K562 (cell line): ENCODE measurements at regions not wholly inside any gene's neighbourhood (a gene's known extent, or its start where the extent isn't known, plus 50 kb on each side); places are given as distances from the start of the nearest gene placed in this dataset.

Source experiments
- ATAC-seq: fragments of 200-7000 bp; cut with Tn5 transposase; 3 replicates; pipeline ENCODE4 v1.9.1; 2020; ENCODE audit warnings: moderate library complexity
- BruUV-seq: library from RNA; stranded (reverse); fragments of 400-500 nt; replicated peaks from 2 replicates; lab custom pipeline; 2021; lab: Mats Ljungman, UMichigan
- CTCF ChIA-PET: fragments of 300-600 bp; formaldehyde crosslinking; extraction: SDS; loops from one replicate; lab custom pipeline; 2021; ENCODE audit warnings: low intra/inter-chr PET ratio; lab: Yijun Ruan, JAX
- POLR2A ChIA-PET: fragments of 300-600, 350-650 bp; sonication (Branson Sonifier 250); formaldehyde crosslinking; extraction: SDS; loops from one replicate; lab custom pipeline; 2021; ENCODE audit warnings: antibody characterized with exemption, inconsistent platforms; lab: Yijun Ruan, JAX
- DNase-seq, 4 experiments: peaks; one replicate each; pipeline versions ENCODE4 v3.0.0 to v3.0.0-alpha.2; 2011 to 2018; ENCODE audit warnings: low spot score in 3 of 4, mixed read lengths in 3 of 4; ENCODE audit errors: extremely low read depth in 1 of 4
- FAIRE-seq: peaks from 2 replicates; lab custom pipeline; 2011; peaks lifted over from hg19 to GRCh38; lab: Jason Lieb, UNC
- H2AFZ ChIP-seq: 2 replicates; pipeline ENCODE4 v1.6.0; 2011; ENCODE audit warnings: low read depth, low read length, control low read depth, inconsistent platforms
- H3K27ac ChIP-seq: fragments of 200-600 bp; 3 replicates; pipeline ENCODE4 v1.8.0; 2011; ENCODE audit warnings: low read depth, mild to moderate bottlenecking, control low read depth, inconsistent platforms, low read length, moderate library complexity, mixed read lengths; ENCODE audit errors: extremely low read depth
- H3K27me3 ChIP-seq, 2 experiments: fragments of 300-600 bp in 1 of 2; 2 replicates in 1 of 2; 3 replicates in 1 of 2; pipeline versions ENCODE4 v1.6.0 to v1.8.0; 2011; ENCODE audit warnings: inconsistent platforms in 2 of 2, low read length in 2 of 2, mild to moderate bottlenecking in 1 of 2, mixed read lengths in 1 of 2, moderate library complexity in 1 of 2; ENCODE audit not compliant: control insufficient read depth in 2 of 2, insufficient read depth in 2 of 2
- H3K36me3 ChIP-seq: fragments of 300-600 bp; 3 replicates; pipeline ENCODE4 v1.8.0; 2011; ENCODE audit warnings: mild to moderate bottlenecking, low read length, inconsistent platforms; ENCODE audit not compliant: control insufficient read depth, insufficient read depth
- H3K4me1 ChIP-seq, 2 experiments: fragments of 200-600 bp in 1 of 2; replicated peaks in 1 of 2; 2 replicates in 1 of 2; 3 replicates in 1 of 2; pipeline versions ENCODE4 v1.5.1 to v1.8.0; 2011; ENCODE audit warnings: inconsistent platforms in 2 of 2, low read length in 2 of 2, mild to moderate bottlenecking in 1 of 2, mixed read lengths in 1 of 2, moderate library complexity in 1 of 2; ENCODE audit not compliant: control insufficient read depth in 2 of 2, insufficient read depth in 2 of 2
- H3K4me2 ChIP-seq: 2 replicates; pipeline ENCODE4 v1.6.1; 2011; ENCODE audit warnings: low read length, control low read depth, inconsistent platforms, mixed read lengths; ENCODE audit not compliant: insufficient read depth
- H3K4me3 ChIP-seq: fragments of 200-600 bp; sonication (generic), shearing (Covaris generic); 2 replicates; pipeline ENCODE4 v1.5.1; 2016; ENCODE audit warnings: control low read depth, inconsistent platforms
- H3K79me2 ChIP-seq: fragments of 200-600 bp; 3 replicates; pipeline ENCODE4 v1.8.0; 2011; ENCODE audit warnings: low read length, inconsistent platforms; ENCODE audit not compliant: control insufficient read depth, insufficient read depth
- H3K9ac ChIP-seq, 2 experiments: 2 replicates each; pipeline versions ENCODE4 v1.6.0 to v1.6.1; 2011; ENCODE audit warnings: low read depth in 2 of 2, low read length in 2 of 2, control low read depth in 1 of 2, inconsistent platforms in 1 of 2, mild to moderate bottlenecking in 1 of 2, mixed read lengths in 1 of 2; ENCODE audit not compliant: insufficient read depth in 1 of 2
- H3K9me1 ChIP-seq: one replicate; pipeline ENCODE4 v1.6.0; 2011; ENCODE audit warnings: inconsistent platforms, mild to moderate bottlenecking, low read length, moderate library complexity; ENCODE audit not compliant: control insufficient read depth, insufficient read depth
- H3K9me3 ChIP-seq: replicated peaks from 2 replicates; pipeline ENCODE4 v1.5.1; 2011; ENCODE audit warnings: low read depth, low read length, inconsistent platforms; ENCODE audit not compliant: control insufficient read depth, insufficient read depth
- H4K20me1 ChIP-seq: replicated peaks from 2 replicates; pipeline ENCODE4 v1.6.1; 2011; ENCODE audit warnings: low read length, inconsistent platforms, mixed read lengths; ENCODE audit not compliant: control insufficient read depth, insufficient read depth
- ATF7 ChIP-seq: fragments of 450-650 bp; IDR thresholded peaks from 2 replicates; pipeline ENCODE4 v1.7.1; 2014; ENCODE audit warnings: mild to moderate bottlenecking, moderate library complexity
- MCM3 ChIP-seq: fragments of 450-650 bp; IDR thresholded peaks from 2 replicates; pipeline ENCODE4 v1.6.1; 2016
- RFX7 ChIP-seq: fragments of 250-450 bp; sonication (Bioruptor Pico); IDR thresholded peaks from 2 replicates; pipeline ENCODE4 v1.5.1; 2021; ENCODE audit warnings: mild to moderate bottlenecking
- SIN3B ChIP-seq: fragments of 450-650 bp; IDR thresholded peaks from 2 replicates; pipeline ENCODE4 v1.6.1; 2017; ENCODE audit warnings: low read depth, mild to moderate bottlenecking, moderate library complexity
- SMARCA5 ChIP-seq: fragments of 450-650 bp; IDR thresholded peaks from 2 replicates; pipeline ENCODE4 v1.6.1; 2016
- SP1 ChIP-seq: sonication (generic); formaldehyde crosslinking; IDR thresholded peaks from 2 replicates; pipeline ENCODE4 v1.8.1; 2022; ENCODE audit warnings: mild to moderate bottlenecking, missing genetic modification reagents
- STAG1 ChIP-seq: sonication (generic); formaldehyde crosslinking; IDR thresholded peaks from 2 replicates; pipeline ENCODE4 v1.5.0; 2020; ENCODE audit warnings: missing genetic modification reagents, borderline replicate concordance
- TAF15 ChIP-seq: fragments of 200-400 bp; formaldehyde crosslinking; IDR thresholded peaks from 2 replicates; pipeline ENCODE4 v1.6.1; 2017; ENCODE audit warnings: mild to moderate bottlenecking, low read depth, low read length, moderate library complexity
- XRCC3 ChIP-seq: fragments of 450-650 bp; IDR thresholded peaks from 2 replicates; pipeline ENCODE4 v1.6.1; 2017; ENCODE audit warnings: mild to moderate bottlenecking, moderate library complexity
- ZNF197 ChIP-seq: fragments of 200-800 bp; sonication (Bioruptor generic); IDR thresholded peaks from 2 replicates; pipeline ENCODE4 v1.6.1; 2016; ENCODE audit warnings: low read depth, missing genetic modification characterization, missing compliant biosample characterization
- WGBS: fragments of 100-300 bp; shearing (Covaris generic); methylation state at CpG from one replicate; pipeline ENCODE4 v1.1.6; 2016; ENCODE audit warnings: low coverage, mixed read lengths; ENCODE audit not compliant: insufficient coverage; ENCODE audit errors: missing lambda C conversion rate; 5-methylcytosine and 5-hydroxymethylcytosine counted together
- in situ Hi-C: fragments of 300-500 bp; cut with MboI; formaldehyde crosslinking; loops from 4 replicates; pipeline ENCODE4 v1.15.0; 2018; ENCODE audit warnings: inconsistent platforms, mixed read lengths
- intact Hi-C: fragments of 100-400 bp; cut with micrococcal nuclease; formaldehyde crosslinking; loops from 2 replicates; pipeline ENCODE4 v1.14.2; 2022
- TF ChIP-seq, protein P1 (sequence below): sonication (generic); formaldehyde crosslinking; IDR thresholded peaks from 2 replicates; pipeline ENCODE4 v1.9.0; 2022; ENCODE audit warnings: mild to moderate bottlenecking, missing genetic modification reagents
- TF ChIP-seq, protein P2 (sequence below): fragments of 250-450 bp; sonication (Bioruptor Pico); IDR thresholded peaks from 2 replicates; pipeline ENCODE4 v1.8.0; 2021; ENCODE audit warnings: mild to moderate bottlenecking, moderate library complexity

DNA sequence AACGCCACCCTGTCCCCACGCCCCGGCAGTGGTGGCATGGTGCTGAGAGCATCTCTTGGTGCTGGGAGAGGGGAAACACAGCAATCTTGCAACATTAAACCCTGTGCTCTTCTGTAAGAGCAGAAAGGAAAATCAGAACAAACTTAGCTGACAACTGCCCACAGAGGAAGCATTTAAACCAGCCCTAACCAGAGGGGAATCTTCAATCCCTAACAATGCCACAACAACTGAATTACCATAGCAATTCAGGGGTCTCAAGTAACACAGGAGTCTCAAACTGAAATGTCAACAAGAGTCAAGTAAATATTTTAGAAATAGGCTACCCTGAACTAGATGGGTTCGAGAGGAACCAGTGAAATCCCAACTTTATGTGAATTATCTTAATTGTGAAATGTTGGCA, 1983.6 kb downstream of the NCAM2 start:
- no peaks in the 10 kb centered on the region for H3K9me1 ChIP-seq
- no peak overlapping the region for H3K27ac ChIP-seq
- H2AFZ ChIP-seq: no peak overlapping the region
- no peak overlapping the region for H3K4me3 ChIP-seq
- H3K9ac ChIP-seq: no peak overlapping the region
- intact Hi-C loops: no loop called here
- H3K36me3 ChIP-seq: no peaks in the 10 kb centered on the region
- DNase-seq (no peak), FAIRE-seq (no peak), ATAC-seq (no peak)
- H3K27me3 ChIP-seq: no peaks in the 10 kb centered on the region
- POLR2A ChIA-PET: no interaction called here
- in situ Hi-C loops: no loop called here
- CTCF ChIA-PET: no interaction called here
- 2% methylated on average over 4 of the region's 4 CpGs for WGBS
- TF ChIP-seq, protein P1, sequence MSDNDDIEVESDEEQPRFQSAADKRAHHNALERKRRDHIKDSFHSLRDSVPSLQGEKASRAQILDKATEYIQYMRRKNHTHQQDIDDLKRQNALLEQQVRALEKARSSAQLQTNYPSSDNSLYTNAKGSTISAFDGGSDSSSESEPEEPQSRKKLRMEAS (CRISPR knock-in tag): no peak
- TF ChIP-seq SP1 (CRISPR knock-in tag): no peak
- no peak for TF ChIP-seq XRCC3
- no peak for TF ChIP-seq ZNF197 (CRISPR knock-in tag)
- no peak for TF ChIP-seq SMARCA5
- TF ChIP-seq MCM3: no peak
- TF ChIP-seq SIN3B: no peak
- TF ChIP-seq ATF7: no peak
- TF ChIP-seq STAG1 (CRISPR knock-in tag): no peak
- no peak for TF ChIP-seq TAF15
- TF ChIP-seq RFX7 (CRISPR knock-in tag): no peak
- TF ChIP-seq, protein P2, sequence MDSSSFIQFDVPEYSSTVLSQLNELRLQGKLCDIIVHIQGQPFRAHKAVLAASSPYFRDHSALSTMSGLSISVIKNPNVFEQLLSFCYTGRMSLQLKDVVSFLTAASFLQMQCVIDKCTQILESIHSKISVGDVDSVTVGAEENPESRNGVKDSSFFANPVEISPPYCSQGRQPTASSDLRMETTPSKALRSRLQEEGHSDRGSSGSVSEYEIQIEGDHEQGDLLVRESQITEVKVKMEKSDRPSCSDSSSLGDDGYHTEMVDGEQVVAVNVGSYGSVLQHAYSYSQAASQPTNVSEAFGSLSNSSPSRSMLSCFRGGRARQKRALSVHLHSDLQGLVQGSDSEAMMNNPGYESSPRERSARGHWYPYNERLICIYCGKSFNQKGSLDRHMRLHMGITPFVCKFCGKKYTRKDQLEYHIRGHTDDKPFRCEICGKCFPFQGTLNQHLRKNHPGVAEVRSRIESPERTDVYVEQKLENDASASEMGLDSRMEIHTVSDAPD (CRISPR knock-in tag): no peak
- TF ChIP-seq, all 486 proteins: peak for 0
- H3K4me1 ChIP-seq: no peaks in the 10 kb centered on the region
- H3K4me2 ChIP-seq: no peak overlapping the region
- no peaks in the 10 kb centered on the region for H3K79me2 ChIP-seq
- H3K9me3 ChIP-seq: 0 out of 2 replicates have a peak, but pooled peaks cover 2% of the 10 kb centered on the region
- BruUV-seq: no TSS peak
- no peaks in the 10 kb centered on the region for H4K20me1 ChIP-seq
